IMR-90 (cell line): ENCODE measurements at regions not wholly inside any gene's neighbourhood (a gene's known extent, or its start where the extent isn't known, plus 50 kb on each side); places are given as distances from the start of the nearest gene placed in this dataset.

Experiments used
- ATAC-seq: fragments of 200-7000 bp; cut with Tn5 transposase; 2 replicates; pipeline ENCODE4 v1.9.1; 2020; ENCODE audit warnings: low read depth, mild to moderate bottlenecking, moderate library complexity
- BruUV-seq: library from RNA; stranded (reverse); fragments of 400-500 nt; replicated peaks from 2 replicates; lab custom pipeline; 2021; lab: Mats Ljungman, UMichigan
- CTCF ChIA-PET: fragments of 300-600 bp; formaldehyde crosslinking; extraction: SDS; loops from one replicate; lab custom pipeline; 2021; ENCODE audit warnings: antibody characterized with exemption; lab: Yijun Ruan, JAX
- POLR2A ChIA-PET: fragments of 300-600 bp; sonication (Branson Sonifier 250); formaldehyde crosslinking; loops from one replicate; lab custom pipeline; 2022; ENCODE audit warnings: antibody characterized with exemption; ENCODE audit not compliant: unreplicated experiment; lab: Charles Lee
- DNase-seq: peaks from one replicate; pipeline ENCODE4 v3.0.0; 2013
- H2AFZ ChIP-seq: replicated peaks from 2 replicates; pipeline ENCODE3; 2013; ENCODE audit warnings: low read length, mild to moderate bottlenecking; ENCODE audit not compliant: poor library complexity
- H2AK5ac ChIP-seq: 2 replicates; pipeline ENCODE4 v1.6.1; 2013; ENCODE audit warnings: low read depth, low read length, inconsistent platforms
- H2AK9ac ChIP-seq: replicated peaks from 2 replicates; pipeline ENCODE3; 2013; ENCODE audit warnings: mild to moderate bottlenecking, low read depth, low read length, moderate library complexity; ENCODE audit not compliant: poor library complexity
- H2BK120ac ChIP-seq: 2 replicates; pipeline ENCODE4 v1.6.1; 2013; ENCODE audit warnings: low read depth, low read length, inconsistent platforms
- H2BK15ac ChIP-seq: 3 replicates; pipeline ENCODE4 v1.6.1; 2013; ENCODE audit warnings: low read depth, low read length, inconsistent platforms
- H2BK20ac ChIP-seq: 2 replicates; pipeline ENCODE4 v1.6.1; 2013; ENCODE audit warnings: low read depth, mild to moderate bottlenecking, inconsistent platforms, low read length, moderate library complexity
- H2BK5ac ChIP-seq: 2 replicates; pipeline ENCODE4 v1.6.1; 2013; ENCODE audit warnings: mild to moderate bottlenecking, low read depth, low read length, inconsistent platforms; ENCODE audit not compliant: poor library complexity, severe bottlenecking
- H3K14ac ChIP-seq: replicated peaks from 2 replicates; pipeline ENCODE4 v1.6.1; 2013; ENCODE audit warnings: low read depth, low read length, inconsistent platforms
- H3K18ac ChIP-seq: 2 replicates; pipeline ENCODE4 v1.6.1; 2013; ENCODE audit warnings: low read depth, low read length, control low read depth
- H3K23ac ChIP-seq: 2 replicates; pipeline ENCODE4 v1.6.1; 2013; ENCODE audit warnings: low read depth, low read length, inconsistent platforms
- H3K27ac ChIP-seq: 2 replicates; pipeline ENCODE4 v1.5.1; 2013; ENCODE audit warnings: mild to moderate bottlenecking, control low read depth, low read length; ENCODE audit not compliant: insufficient read depth
- H3K27me3 ChIP-seq: 2 replicates; pipeline ENCODE4 v1.6.1; 2013; ENCODE audit warnings: low read length; ENCODE audit not compliant: control insufficient read depth, insufficient read depth
- H3K36me3 ChIP-seq: 2 replicates; pipeline ENCODE4 v1.6.1; 2013; ENCODE audit warnings: low read length, mixed read lengths; ENCODE audit not compliant: control insufficient read depth, insufficient read depth
- H3K4ac ChIP-seq: 2 replicates; pipeline ENCODE4 v1.6.1; 2013; ENCODE audit warnings: low read depth, low read length, inconsistent platforms
- H3K4me1 ChIP-seq: 2 replicates; pipeline ENCODE4 v1.6.1; 2013; ENCODE audit warnings: low read length, mixed read lengths; ENCODE audit not compliant: control insufficient read depth, insufficient read depth
- H3K4me2 ChIP-seq: 2 replicates; pipeline ENCODE4 v1.6.1; 2013; ENCODE audit warnings: low read depth, mild to moderate bottlenecking, control low read depth, low read length, moderate library complexity
- H3K4me3 ChIP-seq: 2 replicates; pipeline ENCODE4 v1.5.1; 2013; ENCODE audit warnings: low read depth, mild to moderate bottlenecking, control low read depth, low read length, moderate library complexity; ENCODE audit not compliant: insufficient read depth
- H3K56ac ChIP-seq: 2 replicates; pipeline ENCODE4 v1.6.1; 2013; ENCODE audit warnings: low read length, inconsistent platforms; ENCODE audit not compliant: insufficient read depth; ENCODE audit errors: extremely low read depth
- H3K79me1 ChIP-seq, 2 experiments: 2 replicates each; pipeline ENCODE4 v1.6.1; 2013; ENCODE audit warnings: low read length in 2 of 2, inconsistent platforms in 1 of 2, low read depth in 1 of 2
- H3K9ac ChIP-seq: 2 replicates; pipeline ENCODE4 v1.6.1; 2013; ENCODE audit warnings: low read depth, low read length, control low read depth
- H3K9me1 ChIP-seq: 2 replicates; pipeline ENCODE4 v1.6.1; 2013; ENCODE audit warnings: low read length, inconsistent platforms; ENCODE audit not compliant: insufficient read depth
- H3K9me3 ChIP-seq: 2 replicates; pipeline ENCODE4 v1.6.1; 2013; ENCODE audit warnings: low read length; ENCODE audit not compliant: control insufficient read depth, insufficient read depth
- H4K20me1 ChIP-seq: 2 replicates; pipeline ENCODE4 v1.6.1; 2013; ENCODE audit warnings: low read length, inconsistent platforms; ENCODE audit not compliant: insufficient read depth
- H4K5ac ChIP-seq: 2 replicates; pipeline ENCODE4 v1.6.1; 2013; ENCODE audit warnings: mild to moderate bottlenecking, low read depth, low read length, control low read depth
- H4K8ac ChIP-seq, 2 experiments: 2 replicates each; pipeline ENCODE4 v1.6.1; 2013; ENCODE audit warnings: low read depth in 2 of 2, low read length in 2 of 2, control low read depth in 1 of 2, inconsistent platforms in 1 of 2
- H4K91ac ChIP-seq: 2 replicates; pipeline ENCODE4 v1.6.1; 2013; ENCODE audit warnings: low read depth, low read length, inconsistent platforms; ENCODE audit not compliant: insufficient read depth
- BHLHE40 ChIP-seq: fragments of 150-350 bp; IDR thresholded peaks from 2 replicates; pipeline ENCODE4 v1.6.1; 2016; ENCODE audit warnings: mild to moderate bottlenecking, low read depth, low read length
- CEBPB ChIP-seq: IDR thresholded peaks from 2 replicates; pipeline ENCODE4 v1.6.1; 2012; ENCODE audit warnings: low read depth, low read length, improper control_type of control experiment
- CHD1 ChIP-seq: IDR thresholded peaks from 2 replicates; pipeline ENCODE4 v1.6.1; 2012; ENCODE audit warnings: low read depth, low read length, improper control_type of control experiment
- FOS ChIP-seq: fragments of 150-350 bp; IDR thresholded peaks from 2 replicates; pipeline ENCODE4 v1.6.1; 2016; ENCODE audit warnings: low read depth, low read length
- MAFK ChIP-seq: IDR thresholded peaks from 2 replicates; pipeline ENCODE4 v1.6.1; 2012; ENCODE audit warnings: low read depth, low read length, improper control_type of control experiment
- MAZ ChIP-seq: IDR thresholded peaks from 2 replicates; pipeline ENCODE4 v1.6.1; 2012; ENCODE audit warnings: low read depth, mild to moderate bottlenecking, low read length, improper control_type of control experiment, moderate library complexity, borderline replicate concordance
- MXI1 ChIP-seq: IDR thresholded peaks from 2 replicates; pipeline ENCODE4 v1.6.1; 2012; ENCODE audit warnings: low read depth, mild to moderate bottlenecking, low read length, moderate library complexity, borderline replicate concordance
- NFE2L2 ChIP-seq: fragments of 150-350 bp; IDR thresholded peaks from 2 replicates; pipeline ENCODE4 v1.6.1; 2016; ENCODE audit warnings: low read depth, mild to moderate bottlenecking, low read length
- POLR2A ChIP-seq: IDR thresholded peaks from 2 replicates; pipeline ENCODE4 v1.6.1; 2012; ENCODE audit warnings: mild to moderate bottlenecking, low read depth, low read length
- RAD21 ChIP-seq: IDR thresholded peaks from 2 replicates; pipeline ENCODE4 v1.6.1; 2012; ENCODE audit warnings: low read length, improper control_type of control experiment
- RCOR1 ChIP-seq: IDR thresholded peaks from 2 replicates; pipeline ENCODE4 v1.6.1; 2012; ENCODE audit warnings: mild to moderate bottlenecking, low read length, improper control_type of control experiment; ENCODE audit not compliant: insufficient replicate concordance
- RFX5 ChIP-seq: IDR thresholded peaks from 2 replicates; pipeline ENCODE4 v1.8.0; 2012; ENCODE audit warnings: low read depth, mild to moderate bottlenecking, low read length, moderate library complexity
- SMC3 ChIP-seq: fragments of 150-350 bp; IDR thresholded peaks from 2 replicates; pipeline ENCODE4 v1.6.1; 2016; ENCODE audit warnings: low read depth, mild to moderate bottlenecking, antibody characterized with exemption, low read length, moderate library complexity
- WGBS, 2 experiments: methylation state at CpG; one replicate each; pipeline versions ENCODE4 v1.1.5 to v1.1.7; 2013; ENCODE audit warnings: missing lambda C conversion rate in 2 of 2; ENCODE audit not compliant: insufficient read length in 1 of 2; ENCODE audit errors: extremely low coverage in 2 of 2; 5-methylcytosine and 5-hydroxymethylcytosine counted together
- dilution Hi-C: fragments of 300-500 bp; cut with HindIII; formaldehyde crosslinking; loops from one replicate; pipeline ENCODE4 v1.14.3; 2018; ENCODE audit warnings: low sequenced_read_pairs; ENCODE audit not compliant: unreplicated experiment
- in situ Hi-C: fragments of 300-500 bp; cut with MboI; formaldehyde crosslinking; loops from 3 replicates; pipeline ENCODE4 v1.14.3; 2019; ENCODE audit warnings: low sequenced_read_pairs, inconsistent platforms, mixed read lengths
- intact Hi-C: fragments of 100-400 bp; cut with micrococcal nuclease; formaldehyde crosslinking; loops from 2 replicates; pipeline ENCODE4 v1.10.0; 2022
- TF ChIP-seq, protein P1 (sequence below): fragments of 150-350 bp; IDR thresholded peaks from 2 replicates; pipeline ENCODE4 v1.6.1; 2017; ENCODE audit warnings: mild to moderate bottlenecking, antibody characterized with exemption, low read length, low read depth
- TF ChIP-seq, protein P2 (sequence below): fragments of 150-350 bp; IDR thresholded peaks from 2 replicates; pipeline ENCODE4 v1.6.1; 2016; ENCODE audit warnings: low read depth, mild to moderate bottlenecking, low read length, moderate library complexity, borderline replicate concordance
- TF ChIP-seq, protein P3 (sequence below): conservative IDR thresholded peaks from 2 replicates; pipeline ENCODE4 v1.5.1; 2012; ENCODE audit warnings: mild to moderate bottlenecking, low read depth, low read length, improper control_type of control experiment

- ChIA-PET POLR2A (no interaction called here), CTCF (no interaction called here)
- dilution Hi-C loops, result no loop called here
- H3K27me3 ChIP-seq, result no peaks in the 10 kb centered on the region; the same call in 1 of the 2 replicates
- intact Hi-C loops, result no loop called here
- H4K5ac ChIP-seq, result no peak overlapping the region
- BruUV-seq, result no TSS peak
- H4K91ac ChIP-seq, result no peak overlapping the region
- no peak overlapping the region for H4K8ac ChIP-seq
- in situ Hi-C loops, result no loop called here
- no peaks in the 10 kb centered on the region for H3K9me3 ChIP-seq
- H3K27ac ChIP-seq, result no peak overlapping the region
- no peak overlapping the region for H3K4me3 ChIP-seq
- H3K56ac ChIP-seq, result no peak overlapping the region
- H2BK15ac ChIP-seq, result no peak overlapping the region
- H3K4ac ChIP-seq, result no peak overlapping the region
- H2BK20ac ChIP-seq, result no peak overlapping the region
- H2BK120ac ChIP-seq, result no peak overlapping the region
- no peak overlapping the region for H3K14ac ChIP-seq
- H2AFZ ChIP-seq, result no peak overlapping the region
- no CpG with 5 or more reads among the region's 1 CpG for WGBS, 2 experiments
- H3K18ac ChIP-seq, result no peak overlapping the region
- H2BK5ac ChIP-seq, result no peak overlapping the region
- DNase-seq (no peak), ATAC-seq (no peak)
- H3K23ac ChIP-seq, result no peak overlapping the region
- H2AK5ac ChIP-seq, result no peak overlapping the region
- H3K4me1 ChIP-seq, result no peaks in the 10 kb centered on the region
- no peaks in the 10 kb centered on the region for H4K20me1 ChIP-seq
- no peak overlapping the region for H3K4me2 ChIP-seq
- TF ChIP-seq, protein P1, sequence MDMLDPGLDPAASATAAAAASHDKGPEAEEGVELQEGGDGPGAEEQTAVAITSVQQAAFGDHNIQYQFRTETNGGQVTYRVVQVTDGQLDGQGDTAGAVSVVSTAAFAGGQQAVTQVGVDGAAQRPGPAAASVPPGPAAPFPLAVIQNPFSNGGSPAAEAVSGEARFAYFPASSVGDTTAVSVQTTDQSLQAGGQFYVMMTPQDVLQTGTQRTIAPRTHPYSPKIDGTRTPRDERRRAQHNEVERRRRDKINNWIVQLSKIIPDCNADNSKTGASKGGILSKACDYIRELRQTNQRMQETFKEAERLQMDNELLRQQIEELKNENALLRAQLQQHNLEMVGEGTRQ, result no peak
- TF ChIP-seq MAFK (no peak), RAD21 (no peak), SMC3 (no peak), MAZ (no peak), RCOR1 (no peak), NFE2L2 (no peak), BHLHE40 (no peak), RFX5 (no peak), FOS (no peak), CEBPB (no peak), CHD1 (no peak), POLR2A (no peak), MXI1 (no peak)
- TF ChIP-seq, protein P2, sequence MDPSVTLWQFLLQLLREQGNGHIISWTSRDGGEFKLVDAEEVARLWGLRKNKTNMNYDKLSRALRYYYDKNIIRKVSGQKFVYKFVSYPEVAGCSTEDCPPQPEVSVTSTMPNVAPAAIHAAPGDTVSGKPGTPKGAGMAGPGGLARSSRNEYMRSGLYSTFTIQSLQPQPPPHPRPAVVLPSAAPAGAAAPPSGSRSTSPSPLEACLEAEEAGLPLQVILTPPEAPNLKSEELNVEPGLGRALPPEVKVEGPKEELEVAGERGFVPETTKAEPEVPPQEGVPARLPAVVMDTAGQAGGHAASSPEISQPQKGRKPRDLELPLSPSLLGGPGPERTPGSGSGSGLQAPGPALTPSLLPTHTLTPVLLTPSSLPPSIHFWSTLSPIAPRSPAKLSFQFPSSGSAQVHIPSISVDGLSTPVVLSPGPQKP, result no peak
- TF ChIP-seq, protein P3, sequence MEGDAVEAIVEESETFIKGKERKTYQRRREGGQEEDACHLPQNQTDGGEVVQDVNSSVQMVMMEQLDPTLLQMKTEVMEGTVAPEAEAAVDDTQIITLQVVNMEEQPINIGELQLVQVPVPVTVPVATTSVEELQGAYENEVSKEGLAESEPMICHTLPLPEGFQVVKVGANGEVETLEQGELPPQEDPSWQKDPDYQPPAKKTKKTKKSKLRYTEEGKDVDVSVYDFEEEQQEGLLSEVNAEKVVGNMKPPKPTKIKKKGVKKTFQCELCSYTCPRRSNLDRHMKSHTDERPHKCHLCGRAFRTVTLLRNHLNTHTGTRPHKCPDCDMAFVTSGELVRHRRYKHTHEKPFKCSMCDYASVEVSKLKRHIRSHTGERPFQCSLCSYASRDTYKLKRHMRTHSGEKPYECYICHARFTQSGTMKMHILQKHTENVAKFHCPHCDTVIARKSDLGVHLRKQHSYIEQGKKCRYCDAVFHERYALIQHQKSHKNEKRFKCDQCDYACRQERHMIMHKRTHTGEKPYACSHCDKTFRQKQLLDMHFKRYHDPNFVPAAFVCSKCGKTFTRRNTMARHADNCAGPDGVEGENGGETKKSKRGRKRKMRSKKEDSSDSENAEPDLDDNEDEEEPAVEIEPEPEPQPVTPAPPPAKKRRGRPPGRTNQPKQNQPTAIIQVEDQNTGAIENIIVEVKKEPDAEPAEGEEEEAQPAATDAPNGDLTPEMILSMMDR, result no peak
- no peaks in the 10 kb centered on the region for H3K9me1 ChIP-seq
- H3K9ac ChIP-seq, result no peak overlapping the region
- H2AK9ac ChIP-seq, result no peak overlapping the region
- no peaks in the 10 kb centered on the region for H3K36me3 ChIP-seq
- H3K79me1 ChIP-seq, result no peaks in the 10 kb centered on the region
Observed at GRCh38 chr10:90126256-90126595, 424.8 kb downstream of the KIF20B start.
